NCI-H1436 treated with DMSO at 0.1 percent for 48 hours (cell line): ENCODE measurements at regions not wholly inside any gene's neighbourhood (a gene's known extent, or its start where the extent isn't known, plus 50 kb on each side); places are given as distances from the start of the nearest gene placed in this dataset.
"Not testable (repeated sequence)": the region's sequence is repeated elsewhere in the genome, so short reads cannot be mapped to it uniquely, and the experiment has no call there.

Experiments
- DNase-seq: peaks from one replicate; lab custom pipeline; 2025; lab: John Stamatoyannopoulos, UW

- no peak for DNase-seq
Measured at GRCh38 chr1:82143108-82143833, 342.5 kb downstream of the ADGRL2 start.

GRCh38 chr1:82141390-82141789 is 340.7 kb downstream of the ADGRL2 start:
- no peak for DNase-seq

GRCh38 chr1:82139751-82140468 is 339.2 kb downstream of the ADGRL2 start:
- DNase-seq: no peak

GRCh38 chr1:82136351-82136750 is 335.6 kb downstream of the ADGRL2 start:
- not testable (repeated sequence) for DNase-seq

DNA sequence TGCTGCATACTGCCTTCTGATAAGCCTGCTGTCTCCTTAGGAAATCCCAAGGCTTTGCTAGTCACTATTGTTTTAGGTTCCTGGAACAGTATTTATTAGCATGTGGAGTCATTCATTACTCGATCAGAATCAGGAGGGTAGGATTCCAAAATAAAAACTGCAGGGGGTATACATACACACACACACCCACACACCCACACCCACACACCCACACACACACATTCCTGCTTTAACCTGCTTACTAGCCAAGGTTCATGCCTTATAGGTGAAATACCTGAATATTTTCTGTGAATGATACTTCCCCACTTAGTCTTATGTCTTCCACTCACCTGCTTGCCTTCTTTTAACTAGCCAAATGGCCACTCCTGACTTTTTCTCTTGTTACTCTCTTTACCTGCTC is 325.1 kb downstream of the ADGRL2 start:
- DNase-seq: no peak

DNA sequence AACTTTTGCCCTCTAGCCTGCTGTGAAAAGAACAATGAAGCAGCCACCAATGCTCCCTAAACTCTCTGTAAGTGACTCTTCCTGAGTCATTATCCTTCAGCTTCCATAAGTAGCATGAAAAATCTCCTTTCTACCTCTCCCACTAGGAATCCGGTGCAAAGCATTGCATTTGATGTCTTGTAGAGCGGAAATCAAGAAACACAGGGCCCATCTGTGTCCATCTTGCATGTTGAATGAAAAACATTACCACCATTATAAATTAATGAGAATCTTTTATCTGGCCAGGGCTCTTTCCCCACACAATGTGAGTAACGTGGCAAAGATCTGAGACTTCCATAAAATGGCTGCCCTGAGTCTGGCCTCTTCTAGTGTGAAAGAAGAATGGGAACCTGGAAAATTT is 324.4 kb downstream of the ADGRL2 start:
- no peak for DNase-seq

GRCh38 chr1:82121421-82121820 is 320.7 kb downstream of the ADGRL2 start:
- DNase-seq: no peak

GRCh38 chr1:82116105-82116504 is 315.4 kb downstream of the ADGRL2 start:
- no peak for DNase-seq

GRCh38 chr1:82114887-82115286 is 314.2 kb downstream of the ADGRL2 start:
- DNase-seq: no peak

- DNase-seq: no peak
Measured at GRCh38 chr1:82110366-82111254, 309.9 kb downstream of the ADGRL2 start.

GRCh38 chr1:82108843-82109242 is 308.1 kb downstream of the ADGRL2 start:
- no peak for DNase-seq

GRCh38 chr1:82106672-82107071 is 305.9 kb downstream of the ADGRL2 start:
- no peak for DNase-seq

GRCh38 chr1:82099170-82099569 is 298.4 kb downstream of the ADGRL2 start:
- DNase-seq: no peak

DNA sequence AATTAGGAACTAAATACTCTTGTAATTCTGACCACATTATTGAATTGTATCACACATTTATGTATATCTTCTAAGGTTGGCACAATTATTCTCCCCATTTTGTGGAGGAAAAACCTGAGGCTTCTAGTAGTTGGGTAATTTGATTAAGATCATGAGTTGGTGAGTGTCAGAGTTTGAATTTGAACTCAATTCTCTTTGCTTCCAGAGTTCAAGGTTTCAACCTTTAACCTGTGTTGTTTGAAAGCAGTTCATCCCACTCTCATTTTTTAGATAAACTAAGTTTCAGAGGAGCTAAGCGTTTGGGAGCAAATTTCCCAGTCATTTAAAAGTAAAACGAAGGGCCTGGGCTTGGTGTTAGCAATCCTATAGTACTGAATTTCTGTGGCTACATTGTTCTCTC is 293.4 kb downstream of the ADGRL2 start:
- no peak for DNase-seq

DNA sequence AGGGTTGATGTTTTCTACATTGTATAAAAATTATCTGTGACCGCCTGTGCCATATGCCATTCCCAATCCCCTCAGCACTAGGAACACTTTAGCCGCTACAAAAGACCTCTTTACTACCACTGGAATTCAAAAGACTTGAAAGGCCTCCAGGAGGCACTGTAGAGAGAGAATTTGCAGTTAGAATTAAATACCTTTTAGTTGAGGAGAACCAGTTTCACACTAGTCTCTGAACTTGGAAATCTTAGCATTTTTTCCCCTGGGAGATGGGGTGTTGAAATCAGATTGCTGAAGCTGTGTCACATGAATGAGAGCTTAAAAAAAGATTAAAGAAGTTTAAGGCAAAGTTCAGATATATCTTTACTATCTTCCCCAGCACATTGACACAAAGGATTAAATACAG is 291.0 kb downstream of the ADGRL2 start:
- DNase-seq: no peak

DNA sequence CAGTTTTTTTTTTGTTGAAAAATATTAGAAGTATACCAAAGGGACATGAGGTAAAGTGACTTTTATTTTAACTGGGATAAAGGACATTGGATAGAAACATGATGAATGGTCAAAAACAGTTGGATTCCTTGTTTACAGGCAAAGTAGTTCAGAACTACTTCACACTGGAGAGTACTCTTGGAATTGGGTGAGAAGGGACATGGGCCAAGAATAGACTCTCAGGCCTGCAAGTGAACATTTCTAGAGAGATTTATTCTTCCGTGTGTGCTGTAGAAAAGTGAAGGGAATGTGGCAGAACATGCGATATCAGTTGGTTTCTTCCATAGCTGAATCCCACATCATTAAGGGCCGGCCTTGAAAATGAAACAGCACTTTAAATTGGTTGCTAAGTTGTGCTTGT is 290.5 kb downstream of the ADGRL2 start:
- DNase-seq: no peak

- DNase-seq: no peak
Measured at GRCh38 chr1:82090104-82090503, 289.4 kb downstream of the ADGRL2 start.

DNA sequence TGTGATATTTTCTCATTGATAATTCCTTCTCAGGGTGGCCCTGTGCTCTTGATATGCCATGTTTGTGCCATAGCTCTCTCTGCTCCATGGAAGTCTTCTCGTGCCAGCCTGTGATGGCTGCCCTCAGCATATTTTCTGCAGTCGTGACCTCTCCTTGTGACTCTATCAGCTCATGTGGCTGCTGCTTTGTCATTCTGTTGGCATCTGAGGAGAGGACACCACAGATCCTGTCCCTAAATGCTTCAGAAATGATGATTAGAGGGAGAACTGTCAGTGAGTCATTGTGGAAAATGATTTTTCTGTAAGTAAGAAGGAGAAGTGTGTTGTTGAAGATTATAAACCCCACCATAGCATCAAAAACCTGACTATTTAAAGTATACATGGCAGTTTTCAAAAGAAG is 286.0 kb downstream of the ADGRL2 start:
- DNase-seq: no peak

GRCh38 chr1:82079607-82080006 is 278.9 kb downstream of the ADGRL2 start:
- no peak for DNase-seq

DNA sequence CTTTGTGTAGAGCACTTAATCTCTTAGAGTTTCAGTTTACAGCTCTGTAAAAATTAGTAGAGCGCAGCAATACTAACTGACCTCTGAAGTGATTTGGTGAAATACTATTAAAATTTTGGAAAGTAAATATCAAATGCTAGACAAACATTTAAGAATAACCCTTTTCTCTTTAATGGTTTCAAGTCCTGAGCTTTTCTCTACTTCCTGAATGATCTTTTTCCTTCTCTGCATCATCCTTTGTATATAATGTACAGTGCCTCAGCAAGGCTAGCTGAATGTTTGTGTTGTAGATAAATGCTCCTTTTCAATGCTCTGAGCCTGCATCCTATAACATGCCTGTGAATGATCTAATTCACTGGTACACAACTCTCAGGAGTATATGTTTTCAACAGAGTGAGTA is 272.9 kb downstream of the ADGRL2 start:
- DNase-seq: no peak

DNA sequence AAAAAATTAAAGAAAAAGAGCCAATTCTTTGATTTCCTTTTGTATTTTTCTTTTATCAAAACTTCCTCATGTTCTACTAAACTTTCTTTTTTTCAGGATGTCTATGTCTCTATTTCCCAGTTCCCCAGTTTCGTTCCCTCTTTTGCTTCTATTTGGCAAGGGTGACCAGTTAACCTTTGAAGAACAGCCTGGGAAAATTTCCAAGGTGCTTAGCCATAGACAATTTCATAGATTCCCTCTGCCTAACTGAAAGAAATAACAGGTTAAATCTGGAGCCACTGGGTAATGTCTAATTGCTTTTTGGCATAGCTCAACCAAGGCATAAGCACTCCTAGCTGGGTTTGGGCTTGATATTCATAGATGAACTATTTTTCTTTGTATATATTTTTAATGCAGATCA is 272.3 kb downstream of the ADGRL2 start:
- no peak for DNase-seq

GRCh38 chr1:82065916-82066315 is 265.2 kb downstream of the ADGRL2 start:
- DNase-seq: no peak

GRCh38 chr1:82064691-82065090 is 264.0 kb downstream of the ADGRL2 start:
- no peak for DNase-seq
